ENCODE measurements at regions not wholly inside any gene's neighbourhood (a gene's known extent, or its start where the extent isn't known, plus 50 kb on each side); places are given as distances from the start of the nearest gene placed in this dataset.

DNA sequence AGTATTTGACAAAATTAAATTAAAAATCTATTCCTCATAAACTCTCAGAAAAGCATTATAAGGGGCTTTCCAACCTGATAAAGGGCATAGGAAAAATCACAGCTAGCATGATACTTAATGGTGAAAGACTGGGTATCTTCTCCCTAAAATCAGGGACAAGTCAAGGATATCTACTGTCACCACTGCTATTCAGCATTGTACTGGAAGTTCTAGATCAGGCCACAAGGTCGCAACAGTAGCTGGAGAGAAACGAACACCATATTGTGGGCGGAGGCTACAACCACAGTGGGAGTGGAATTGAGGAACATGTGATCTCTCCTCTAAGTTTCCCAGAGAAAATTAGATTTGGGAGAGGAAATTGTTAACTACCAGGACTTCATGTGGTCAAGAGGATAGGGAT lies 70.0 kb upstream of the NAMPT start:
- TF ChIP-seq, protein P1, sequence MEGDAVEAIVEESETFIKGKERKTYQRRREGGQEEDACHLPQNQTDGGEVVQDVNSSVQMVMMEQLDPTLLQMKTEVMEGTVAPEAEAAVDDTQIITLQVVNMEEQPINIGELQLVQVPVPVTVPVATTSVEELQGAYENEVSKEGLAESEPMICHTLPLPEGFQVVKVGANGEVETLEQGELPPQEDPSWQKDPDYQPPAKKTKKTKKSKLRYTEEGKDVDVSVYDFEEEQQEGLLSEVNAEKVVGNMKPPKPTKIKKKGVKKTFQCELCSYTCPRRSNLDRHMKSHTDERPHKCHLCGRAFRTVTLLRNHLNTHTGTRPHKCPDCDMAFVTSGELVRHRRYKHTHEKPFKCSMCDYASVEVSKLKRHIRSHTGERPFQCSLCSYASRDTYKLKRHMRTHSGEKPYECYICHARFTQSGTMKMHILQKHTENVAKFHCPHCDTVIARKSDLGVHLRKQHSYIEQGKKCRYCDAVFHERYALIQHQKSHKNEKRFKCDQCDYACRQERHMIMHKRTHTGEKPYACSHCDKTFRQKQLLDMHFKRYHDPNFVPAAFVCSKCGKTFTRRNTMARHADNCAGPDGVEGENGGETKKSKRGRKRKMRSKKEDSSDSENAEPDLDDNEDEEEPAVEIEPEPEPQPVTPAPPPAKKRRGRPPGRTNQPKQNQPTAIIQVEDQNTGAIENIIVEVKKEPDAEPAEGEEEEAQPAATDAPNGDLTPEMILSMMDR (conservative IDR thresholded peaks at IDR 0.05; ENCODE audit: low read depth, low read length) = no peak
- no peak for TF ChIP-seq EZH2 (IDR thresholded peaks at IDR 0.05; ENCODE audit: borderline replicate concordance, low read depth, low read length, poor library complexity, severe bottlenecking)

Measured in A673 (cell line).